Liver (tissue), 3 donors: ENCODE measurements at regions not wholly inside any gene's neighbourhood (a gene's known extent, or its start where the extent isn't known, plus 50 kb on each side); places are given as distances from the start of the nearest gene placed in this dataset.

Source experiments
- EGR1 ChIP-seq, 2 donors: IDR thresholded peaks; 2 replicates each; pipeline ENCODE4 v1.6.1; 2016 to 2018; ENCODE audit warnings: antibody characterized with exemption in 2 of 2, low read depth in 2 of 2
- FOXA1 ChIP-seq: IDR thresholded peaks from 2 replicates; pipeline ENCODE4 v1.6.1; 2016; ENCODE audit warnings: antibody characterized with exemption
- GABPA ChIP-seq, 2 donors: IDR thresholded peaks in 1 of 2; conservative IDR thresholded peaks in 1 of 2; 2 replicates each; pipeline ENCODE4 v1.6.1; 2016; ENCODE audit warnings: antibody characterized with exemption in 2 of 2, mild to moderate bottlenecking in 1 of 2, moderate library complexity in 1 of 2
- HNF4G ChIP-seq: IDR thresholded peaks from 2 replicates; pipeline ENCODE4 v1.6.1; 2016; ENCODE audit warnings: antibody characterized with exemption
- RAD21 ChIP-seq, 2 donors: IDR thresholded peaks; 2 replicates each; pipeline ENCODE4 v1.6.1; 2016; ENCODE audit warnings: antibody characterized with exemption in 2 of 2, mild to moderate bottlenecking in 2 of 2
- SP1 ChIP-seq: IDR thresholded peaks from 2 replicates; pipeline ENCODE4 v1.6.1; 2018; ENCODE audit warnings: antibody characterized with exemption, mild to moderate bottlenecking
- TAF1 ChIP-seq: conservative IDR thresholded peaks from 2 replicates; pipeline ENCODE4 v1.6.1; 2016; ENCODE audit warnings: antibody characterized with exemption, mild to moderate bottlenecking
- YY1 ChIP-seq: IDR thresholded peaks from 2 replicates; pipeline ENCODE4 v1.6.1; 2016; ENCODE audit warnings: antibody characterized with exemption, mild to moderate bottlenecking
- TF ChIP-seq, protein P1 (sequence below): fragments of 150-350 bp; IDR thresholded peaks from 2 replicates; pipeline ENCODE4 v1.5.1; 2017; ENCODE audit warnings: improper control_type of control experiment, low read depth, low read length; ENCODE audit not compliant: missing input control
- TF ChIP-seq, protein P2 (sequence below): IDR thresholded peaks from 2 replicates; pipeline ENCODE4 v1.6.1; 2016; ENCODE audit warnings: antibody characterized with exemption
- donor health status: healthy.
- donor health status: healthy.

DNA sequence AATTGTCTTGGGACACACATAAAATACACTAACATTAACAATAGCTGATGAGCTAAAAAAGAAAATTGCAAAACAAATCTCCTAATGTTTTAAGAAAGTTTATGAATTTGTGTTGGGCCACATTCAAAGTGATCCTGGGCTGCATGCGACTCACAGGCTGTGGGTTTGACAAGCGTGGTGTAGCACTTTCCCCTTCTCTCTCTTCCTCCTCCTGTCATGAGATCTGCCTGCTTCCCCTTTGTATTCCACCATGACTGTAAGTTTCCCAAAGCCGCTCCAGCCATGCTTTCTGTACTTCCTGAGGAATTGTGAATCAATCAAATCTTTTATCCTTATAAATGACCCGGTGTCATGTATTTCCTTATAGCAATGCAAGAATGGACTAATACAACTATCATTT is 178.0 kb downstream of the TLR4 start:
- TF ChIP-seq, protein P1, sequence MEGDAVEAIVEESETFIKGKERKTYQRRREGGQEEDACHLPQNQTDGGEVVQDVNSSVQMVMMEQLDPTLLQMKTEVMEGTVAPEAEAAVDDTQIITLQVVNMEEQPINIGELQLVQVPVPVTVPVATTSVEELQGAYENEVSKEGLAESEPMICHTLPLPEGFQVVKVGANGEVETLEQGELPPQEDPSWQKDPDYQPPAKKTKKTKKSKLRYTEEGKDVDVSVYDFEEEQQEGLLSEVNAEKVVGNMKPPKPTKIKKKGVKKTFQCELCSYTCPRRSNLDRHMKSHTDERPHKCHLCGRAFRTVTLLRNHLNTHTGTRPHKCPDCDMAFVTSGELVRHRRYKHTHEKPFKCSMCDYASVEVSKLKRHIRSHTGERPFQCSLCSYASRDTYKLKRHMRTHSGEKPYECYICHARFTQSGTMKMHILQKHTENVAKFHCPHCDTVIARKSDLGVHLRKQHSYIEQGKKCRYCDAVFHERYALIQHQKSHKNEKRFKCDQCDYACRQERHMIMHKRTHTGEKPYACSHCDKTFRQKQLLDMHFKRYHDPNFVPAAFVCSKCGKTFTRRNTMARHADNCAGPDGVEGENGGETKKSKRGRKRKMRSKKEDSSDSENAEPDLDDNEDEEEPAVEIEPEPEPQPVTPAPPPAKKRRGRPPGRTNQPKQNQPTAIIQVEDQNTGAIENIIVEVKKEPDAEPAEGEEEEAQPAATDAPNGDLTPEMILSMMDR, result no peak
- TF ChIP-seq FOXA1 (no peak), YY1 (no peak), RAD21 (IDR thresholded peaks at IDR 0.05) (no peak), SP1 (no peak), EGR1 (IDR thresholded peaks at IDR 0.05; ENCODE audit: low read depth in 2 of 2) (no peak), GABPA (IDR thresholded peaks at IDR 0.05 in 1 of 2, conservative IDR thresholded peaks at IDR 0.05 in 1 of 2) (no peak), TAF1 (no peak), HNF4G (no peak)
- TF ChIP-seq, protein P2, sequence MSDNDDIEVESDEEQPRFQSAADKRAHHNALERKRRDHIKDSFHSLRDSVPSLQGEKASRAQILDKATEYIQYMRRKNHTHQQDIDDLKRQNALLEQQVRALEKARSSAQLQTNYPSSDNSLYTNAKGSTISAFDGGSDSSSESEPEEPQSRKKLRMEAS, result no peak
